ENCODE measurements at regions not wholly inside any gene's neighbourhood (a gene's known extent, or its start where the extent isn't known, plus 50 kb on each side); places are given as distances from the start of the nearest gene placed in this dataset.

DNA sequence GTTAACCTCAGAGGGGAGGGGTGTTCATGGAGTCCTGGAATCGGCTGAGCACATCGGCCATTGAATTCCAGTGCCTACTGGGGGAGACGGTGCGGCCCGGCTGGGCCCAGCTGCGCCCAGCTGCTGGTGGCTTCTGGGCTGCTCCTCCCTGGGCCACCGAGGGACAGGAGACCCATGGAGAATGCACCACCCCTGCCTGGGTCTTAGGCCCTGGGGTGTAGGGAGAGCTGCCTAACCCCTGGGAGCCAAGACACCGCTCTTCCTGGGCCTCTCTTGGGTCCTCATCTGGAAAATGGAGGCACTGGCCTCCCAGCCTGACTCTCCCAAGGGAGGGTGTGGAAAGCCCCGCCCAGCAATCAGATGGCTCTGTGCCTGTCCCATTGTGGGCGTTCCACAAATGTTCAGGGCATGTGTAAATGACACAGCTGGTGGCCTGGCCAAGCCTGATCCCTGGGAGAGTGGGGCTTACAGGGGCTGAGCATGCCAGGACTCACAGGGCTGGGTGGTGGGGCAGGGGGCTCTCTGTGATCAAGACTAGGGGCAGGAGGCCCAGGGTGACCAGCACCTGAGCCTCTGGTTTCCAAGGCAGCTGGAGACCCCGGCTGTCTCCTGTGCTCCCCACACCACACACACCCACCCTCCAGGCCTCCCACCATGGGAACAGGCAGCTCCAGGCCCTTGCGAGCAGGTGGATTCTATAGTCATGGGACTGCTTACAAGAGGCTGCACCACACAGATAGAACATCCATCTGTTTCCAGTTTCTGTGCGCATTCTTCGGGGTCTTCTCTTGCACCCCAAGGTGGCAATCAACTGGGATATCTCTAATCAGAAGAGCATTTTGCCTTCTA, 150.9 kb downstream of the URI1 start:
- DNase-seq (ENCODE audit: low spot score in 2 of 2), result peak in 1 of 2 donors; percentile 52
- Histone ChIP-seq H3K9me3 (no peaks in the 10 kb centered on the region), H3K27ac (no peak overlapping the region), H3K4me3 (no peak overlapping the region), H3K4me1 (no peaks in the 10 kb centered on the region), H3K36me3 (no peaks in the 10 kb centered on the region), H3K27me3 (peaks cover 6% of the 10 kb centered on the region)
- TF ChIP-seq EP300 (IDR thresholded peaks at IDR 0.05) (no peak), POLR2AphosphoS5 (IDR thresholded peaks at IDR 0.05) (no peak), POLR2A (IDR thresholded peaks at IDR 0.05) (no peak)
- TF ChIP-seq, protein P1, sequence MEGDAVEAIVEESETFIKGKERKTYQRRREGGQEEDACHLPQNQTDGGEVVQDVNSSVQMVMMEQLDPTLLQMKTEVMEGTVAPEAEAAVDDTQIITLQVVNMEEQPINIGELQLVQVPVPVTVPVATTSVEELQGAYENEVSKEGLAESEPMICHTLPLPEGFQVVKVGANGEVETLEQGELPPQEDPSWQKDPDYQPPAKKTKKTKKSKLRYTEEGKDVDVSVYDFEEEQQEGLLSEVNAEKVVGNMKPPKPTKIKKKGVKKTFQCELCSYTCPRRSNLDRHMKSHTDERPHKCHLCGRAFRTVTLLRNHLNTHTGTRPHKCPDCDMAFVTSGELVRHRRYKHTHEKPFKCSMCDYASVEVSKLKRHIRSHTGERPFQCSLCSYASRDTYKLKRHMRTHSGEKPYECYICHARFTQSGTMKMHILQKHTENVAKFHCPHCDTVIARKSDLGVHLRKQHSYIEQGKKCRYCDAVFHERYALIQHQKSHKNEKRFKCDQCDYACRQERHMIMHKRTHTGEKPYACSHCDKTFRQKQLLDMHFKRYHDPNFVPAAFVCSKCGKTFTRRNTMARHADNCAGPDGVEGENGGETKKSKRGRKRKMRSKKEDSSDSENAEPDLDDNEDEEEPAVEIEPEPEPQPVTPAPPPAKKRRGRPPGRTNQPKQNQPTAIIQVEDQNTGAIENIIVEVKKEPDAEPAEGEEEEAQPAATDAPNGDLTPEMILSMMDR (IDR thresholded peaks at IDR 0.05), result no peak
- WGBS, result 95% methylated on average over 7 of the region's 14 CpGs

GRCh38 chr19:30093966-30094755, 152.1 kb downstream of the URI1 start:
- Histone ChIP-seq H3K4me3 (no peak overlapping the region), H3K4me1 (no peaks in the 10 kb centered on the region), H3K36me3 (no peaks in the 10 kb centered on the region), H3K27me3 (peaks cover 6% of the 10 kb centered on the region), H3K27ac (no peak overlapping the region), H3K9me3 (no peaks in the 10 kb centered on the region)
- no peak for DNase-seq (ENCODE audit: low spot score in 2 of 2)
- 88% methylated on average over 7 of the region's 9 CpGs for WGBS
- TF ChIP-seq POLR2AphosphoS5 (IDR thresholded peaks at IDR 0.05) (no peak), POLR2A (IDR thresholded peaks at IDR 0.05) (no peak), EP300 (IDR thresholded peaks at IDR 0.05) (no peak)
- TF ChIP-seq, protein P1 (IDR thresholded peaks at IDR 0.05), result no peak

GRCh38 chr19:30094756-30095140, 152.7 kb downstream of the URI1 start:
- no peaks in the 10 kb centered on the region for H3K36me3 ChIP-seq
- no peaks in the 10 kb centered on the region for H3K4me1 ChIP-seq
- DNase-seq (ENCODE audit: low spot score in 2 of 2), result no peak
- 93% methylated on average over 2 of the region's 3 CpGs for whole genome bisulfite sequencing
- no peaks in the 10 kb centered on the region for H3K9me3 ChIP-seq
- no peak overlapping the region for H3K27ac ChIP-seq
- TF ChIP-seq POLR2A (IDR thresholded peaks at IDR 0.05) (no peak), EP300 (IDR thresholded peaks at IDR 0.05) (no peak), POLR2AphosphoS5 (IDR thresholded peaks at IDR 0.05) (no peak)
- H3K27me3 ChIP-seq, result peaks cover 6% of the 10 kb centered on the region
- H3K4me3 ChIP-seq, result no peak overlapping the region

GRCh38 chr19:30095171-30095570, 153.1 kb downstream of the URI1 start:
- TF ChIP-seq POLR2AphosphoS5 (IDR thresholded peaks at IDR 0.05), result no peak
- TF ChIP-seq, protein P1 (IDR thresholded peaks at IDR 0.05), result no peak
- no peak for TF ChIP-seq POLR2A (IDR thresholded peaks at IDR 0.05)
- no peak for TF ChIP-seq EP300 (IDR thresholded peaks at IDR 0.05)
- H3K36me3 ChIP-seq, result no peaks in the 10 kb centered on the region
- no peak for DNase-seq (ENCODE audit: low spot score in 2 of 2)
- H3K4me1 ChIP-seq, result no peaks in the 10 kb centered on the region
- WGBS, result 78% methylated on average over 3 of the region's 3 CpGs
- no peak overlapping the region for H3K4me3 ChIP-seq
- H3K27ac ChIP-seq, result no peak overlapping the region
- H3K27me3 ChIP-seq, result peaks cover 3% of the 10 kb centered on the region
- no peaks in the 10 kb centered on the region for H3K9me3 ChIP-seq

DNA sequence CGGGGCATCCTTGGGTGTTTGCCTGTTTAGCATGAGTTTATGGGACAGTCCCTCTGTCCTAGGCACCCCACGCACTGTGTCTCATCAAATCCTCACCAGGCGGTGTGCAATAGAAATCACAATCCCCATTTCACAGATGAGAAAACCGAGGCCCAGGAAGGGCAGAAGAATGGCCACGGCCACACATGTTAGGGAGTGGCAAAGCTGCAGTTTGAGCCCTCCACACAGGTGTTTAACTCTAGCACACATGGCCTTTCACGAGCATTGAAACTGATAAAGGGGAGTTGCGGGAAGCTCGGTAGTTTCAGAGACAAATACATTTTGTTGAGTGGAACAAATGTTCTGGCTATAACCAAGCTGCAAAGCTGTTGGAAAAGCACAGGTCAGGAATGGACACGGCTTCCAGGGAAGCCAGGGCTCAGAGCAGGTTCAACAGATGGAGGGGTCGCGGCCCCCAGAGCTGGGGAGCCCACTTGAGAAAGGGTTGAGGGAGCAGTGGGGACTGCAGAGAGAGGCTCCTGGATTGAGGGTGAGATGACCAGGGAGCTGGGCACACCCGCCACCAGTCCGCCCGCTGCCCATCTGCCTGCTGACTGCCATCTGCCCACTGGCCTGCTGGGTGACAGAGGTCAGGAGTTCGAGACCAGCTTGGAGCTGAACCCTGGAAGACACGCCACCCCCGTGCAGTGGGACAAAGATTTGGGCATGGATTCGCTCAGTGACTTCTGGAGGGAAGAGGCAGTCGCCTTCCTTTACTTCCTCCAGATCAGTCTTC, 154.7 kb downstream of the URI1 start:
- H3K4me3 ChIP-seq, result no peak overlapping the region
- H3K4me1 ChIP-seq, result no peaks in the 10 kb centered on the region
- TF ChIP-seq, protein P1 (IDR thresholded peaks at IDR 0.05), result no peak
- TF ChIP-seq POLR2A (IDR thresholded peaks at IDR 0.05) (no peak), EP300 (IDR thresholded peaks at IDR 0.05) (no peak), POLR2AphosphoS5 (IDR thresholded peaks at IDR 0.05) (no peak)
- DNase-seq (ENCODE audit: low spot score in 2 of 2), result no peak
- H3K9me3 ChIP-seq, result no peaks in the 10 kb centered on the region
- no peak overlapping the region for H3K27ac ChIP-seq
- no peaks in the 10 kb centered on the region for H3K36me3 ChIP-seq
- H3K27me3 ChIP-seq, result no peaks in the 10 kb centered on the region
- WGBS, result 86% methylated on average over 16 of the region's 19 CpGs
